GM10266 (cell line): ENCODE measurements at regions not wholly inside any gene's neighbourhood (a gene's known extent, or its start where the extent isn't known, plus 50 kb on each side); places are given as distances from the start of the nearest gene placed in this dataset.

Experiments used
- DNase-seq: peaks from one replicate; pipeline ENCODE4 v3.0.0; 2012; ENCODE audit errors: extremely low spot score
- CTCF ChIP-seq: IDR thresholded peaks from 2 replicates; pipeline ENCODE4 v1.5.1; 2012; ENCODE audit warnings: mild to moderate bottlenecking, low read depth; ENCODE audit not compliant: control insufficient read depth, insufficient read depth; ENCODE audit errors: missing control alignments

- TF ChIP-seq CTCF: no peak
- no peak for DNase-seq
Measured at GRCh38 chr20:60815656-60816055, 436.4 kb upstream of the CDH4 start.

DNA sequence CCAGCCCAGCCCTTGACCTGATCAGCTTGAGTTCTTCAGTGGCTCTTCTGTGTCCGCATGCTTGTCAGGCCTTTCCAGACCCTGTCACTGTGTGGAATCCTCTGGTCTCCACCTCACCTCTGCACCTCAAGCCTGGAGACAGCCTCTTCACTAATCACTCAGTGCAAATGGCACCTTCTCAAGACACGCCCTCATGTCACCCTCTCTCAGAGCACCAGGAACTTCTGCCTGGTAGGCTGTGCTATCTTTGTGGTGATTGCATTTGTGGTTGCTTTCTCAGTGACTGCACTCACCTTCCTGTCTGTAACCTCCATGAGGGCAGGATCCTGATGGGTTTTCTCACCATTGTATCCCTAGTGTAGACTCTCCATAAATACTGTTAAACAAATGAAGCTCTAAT, 435.2 kb upstream of the CDH4 start:
- no peak for TF ChIP-seq CTCF
- DNase-seq: no peak

- DNase-seq: no peak
- TF ChIP-seq CTCF: no peak
Measured at GRCh38 chr20:60817891-60818290, 434.2 kb upstream of the CDH4 start.

- no peak for TF ChIP-seq CTCF
- DNase-seq: no peak
Measured at GRCh38 chr20:60819511-60819910, 432.6 kb upstream of the CDH4 start.

DNA sequence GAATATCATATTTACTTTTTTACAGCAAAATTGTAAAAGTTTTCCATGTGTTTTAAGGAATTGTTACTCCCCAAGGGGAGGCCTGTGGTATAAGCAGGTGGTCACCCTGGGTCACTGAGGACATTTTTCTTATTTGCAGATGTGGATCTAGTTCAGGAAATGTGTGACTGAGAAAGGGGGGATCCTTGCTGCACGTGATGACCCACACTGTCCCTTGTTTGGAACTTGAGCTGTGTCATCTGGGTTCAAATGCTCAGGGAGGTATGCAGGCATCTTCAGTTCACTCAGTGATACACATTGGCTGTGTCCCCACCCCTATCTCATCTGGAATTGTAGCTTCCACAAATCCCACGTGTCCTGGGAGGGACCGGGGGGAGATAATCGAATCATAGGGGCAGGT, 431.9 kb upstream of the CDH4 start:
- no peak for DNase-seq
- no peak for TF ChIP-seq CTCF

GRCh38 chr20:60820918-60821317, 431.1 kb upstream of the CDH4 start:
- no peak for DNase-seq

GRCh38 chr20:60822699-60823607, 429.1 kb upstream of the CDH4 start:
- no peak for TF ChIP-seq CTCF

More at GRCh38 chr20:60820918-60821317, 431.1 kb upstream of the CDH4 start:
- no peak for TF ChIP-seq CTCF

More at GRCh38 chr20:60822699-60823607, 429.1 kb upstream of the CDH4 start:
- DNase-seq: no peak
